ENCODE measurements at regions not wholly inside any gene's neighbourhood (a gene's known extent, or its start where the extent isn't known, plus 50 kb on each side); places are given as distances from the start of the nearest gene placed in this dataset.

DNA sequence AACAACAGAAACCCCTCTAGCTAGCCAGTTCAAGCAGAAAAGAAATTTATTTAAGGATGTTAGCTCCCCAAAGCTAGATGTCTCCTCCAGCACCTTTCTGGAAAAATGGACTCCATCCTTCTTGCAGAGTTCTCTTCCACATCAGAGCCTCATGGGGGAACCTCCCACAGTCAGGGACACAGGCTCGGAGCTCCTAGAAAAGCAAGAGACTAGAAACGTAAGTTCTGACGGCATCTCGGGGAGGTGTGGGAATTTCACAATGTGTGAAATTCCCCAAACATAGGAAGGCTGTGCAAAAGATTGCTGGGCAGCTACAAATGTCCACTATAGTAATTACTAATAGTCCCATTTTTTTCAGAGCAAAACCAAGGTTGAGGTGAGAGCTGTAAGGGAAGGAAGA, 184.8 kb downstream of the EVX1 start:
- dilution Hi-C loops (cut with MboI; ENCODE audit: extremely low pct_ligation_motif_present, low sequenced_read_pairs) (no loop called here), intact Hi-C loops (cut with micrococcal nuclease) (no loop called here)
- Histone ChIP-seq H3K4me1 (ENCODE audit: control insufficient read depth, extremely low read depth, insufficient read depth, low read length) (no peaks in the 10 kb centered on the region), H3K79me2 (ENCODE audit: control insufficient read depth, insufficient read depth, low read length) (no peaks in the 10 kb centered on the region), H3K27ac (ENCODE audit: insufficient read depth, low read depth, low read length) (no peak overlapping the region), H3K36me3 (ENCODE audit: control insufficient read depth in 2 of 2, extremely low read depth in 1 of 2, insufficient read depth in 2 of 2, low read length in 2 of 2) (no peaks in the 10 kb centered on the region), H3K4me3 (replicated peaks in 1 of 3; ENCODE audit: insufficient read depth in 1 of 3, low read depth in 1 of 3, low read length in 3 of 3) (no peak overlapping the region), H3K27me3 (ENCODE audit: control insufficient read depth in 2 of 2, insufficient read depth in 2 of 2, low read length in 2 of 2) (peaks cover 3 to 6% of the 10 kb centered on the region in 2 experiments), H3K9me3 (replicated peaks; ENCODE audit: control insufficient read depth, insufficient read depth, low read length) (no peaks in the 10 kb centered on the region), H2AFZ (ENCODE audit: low read depth, low read length) (no peak overlapping the region), H4K20me1 (replicated peaks; ENCODE audit: control insufficient read depth, extremely low read depth, insufficient read depth, low read length) (no peaks in the 10 kb centered on the region), H3K9me1 (replicated peaks; ENCODE audit: control insufficient read depth, extremely low read depth, insufficient read depth, low read length) (no peaks in the 10 kb centered on the region), H3K4me2 (ENCODE audit: insufficient read depth, low read length) (no peak overlapping the region), H3K9ac (replicated peaks; ENCODE audit: extremely low read depth, insufficient read depth, low read length) (no peak overlapping the region)
- POLR2A ChIA-PET, result no interaction called here
- BruUV-seq (replicated peaks), result no TSS peak
- CTCF ChIA-PET, result no interaction called here
- FAIRE-seq, result no peak
- TF ChIP-seq POLR2AphosphoS5 (IDR thresholded peaks at IDR 0.05; ENCODE audit: insufficient read depth, low read depth, low read length) (no peak), FOS (IDR thresholded peaks at IDR 0.05; ENCODE audit: borderline replicate concordance, insufficient read depth, low read length) (no peak), JUN (IDR thresholded peaks at IDR 0.05; ENCODE audit: borderline replicate concordance, insufficient read depth, insufficient read length, low read depth) (no peak), MYC (IDR thresholded peaks at IDR 0.05; ENCODE audit: low read depth, low read length) (no peak), GATA2 (IDR thresholded peaks at IDR 0.05; ENCODE audit: insufficient read depth, insufficient read length, low read depth, low read length) (no peak)
- TF ChIP-seq, protein P1, sequence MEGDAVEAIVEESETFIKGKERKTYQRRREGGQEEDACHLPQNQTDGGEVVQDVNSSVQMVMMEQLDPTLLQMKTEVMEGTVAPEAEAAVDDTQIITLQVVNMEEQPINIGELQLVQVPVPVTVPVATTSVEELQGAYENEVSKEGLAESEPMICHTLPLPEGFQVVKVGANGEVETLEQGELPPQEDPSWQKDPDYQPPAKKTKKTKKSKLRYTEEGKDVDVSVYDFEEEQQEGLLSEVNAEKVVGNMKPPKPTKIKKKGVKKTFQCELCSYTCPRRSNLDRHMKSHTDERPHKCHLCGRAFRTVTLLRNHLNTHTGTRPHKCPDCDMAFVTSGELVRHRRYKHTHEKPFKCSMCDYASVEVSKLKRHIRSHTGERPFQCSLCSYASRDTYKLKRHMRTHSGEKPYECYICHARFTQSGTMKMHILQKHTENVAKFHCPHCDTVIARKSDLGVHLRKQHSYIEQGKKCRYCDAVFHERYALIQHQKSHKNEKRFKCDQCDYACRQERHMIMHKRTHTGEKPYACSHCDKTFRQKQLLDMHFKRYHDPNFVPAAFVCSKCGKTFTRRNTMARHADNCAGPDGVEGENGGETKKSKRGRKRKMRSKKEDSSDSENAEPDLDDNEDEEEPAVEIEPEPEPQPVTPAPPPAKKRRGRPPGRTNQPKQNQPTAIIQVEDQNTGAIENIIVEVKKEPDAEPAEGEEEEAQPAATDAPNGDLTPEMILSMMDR (IDR thresholded peaks at IDR 0.05; ENCODE audit: extremely low read depth in 1 of 2, insufficient read depth in 1 of 2, low read depth in 1 of 2, low read length in 2 of 2), result no peak
- DNase-seq (ENCODE audit: low read depth, low spot score), result no peak

DNA sequence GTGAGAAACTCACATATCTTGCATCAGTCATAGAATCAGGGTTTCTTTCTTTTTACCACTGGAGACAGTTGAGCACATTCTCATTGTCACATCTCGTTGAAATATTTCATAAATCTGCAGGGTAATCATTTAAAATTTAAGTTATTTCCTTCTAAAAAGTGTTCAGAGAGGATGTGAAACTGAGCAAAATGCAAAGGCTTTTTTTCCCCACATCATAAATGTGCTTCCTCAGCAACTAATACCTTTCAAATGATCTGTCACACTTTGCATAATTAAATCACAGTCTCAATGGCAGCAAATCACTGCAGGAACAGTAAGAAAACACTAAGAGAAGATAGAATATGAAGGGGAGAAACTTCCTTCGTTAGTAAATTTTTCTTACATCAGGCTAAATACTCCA, 187.5 kb downstream of the EVX1 start:
- Histone ChIP-seq H3K79me2 (ENCODE audit: control insufficient read depth, insufficient read depth, low read length) (no peaks in the 10 kb centered on the region), H3K4me1 (ENCODE audit: control insufficient read depth, extremely low read depth, insufficient read depth, low read length) (no peaks in the 10 kb centered on the region), H3K36me3 (ENCODE audit: control insufficient read depth in 2 of 2, extremely low read depth in 1 of 2, insufficient read depth in 2 of 2, low read length in 2 of 2) (no peaks in the 10 kb centered on the region), H3K4me2 (ENCODE audit: insufficient read depth, low read length) (no peak overlapping the region), H3K9me3 (replicated peaks; ENCODE audit: control insufficient read depth, insufficient read depth, low read length) (no peaks in the 10 kb centered on the region), H3K9ac (replicated peaks; ENCODE audit: extremely low read depth, insufficient read depth, low read length) (no peak overlapping the region), H3K27ac (ENCODE audit: insufficient read depth, low read depth, low read length) (no peak overlapping the region), H4K20me1 (replicated peaks; ENCODE audit: control insufficient read depth, extremely low read depth, insufficient read depth, low read length) (no peaks in the 10 kb centered on the region), H2AFZ (ENCODE audit: low read depth, low read length) (no peak overlapping the region), H3K9me1 (replicated peaks; ENCODE audit: control insufficient read depth, extremely low read depth, insufficient read depth, low read length) (no peaks in the 10 kb centered on the region), H3K4me3 (replicated peaks in 1 of 3; ENCODE audit: insufficient read depth in 1 of 3, low read depth in 1 of 3, low read length in 3 of 3) (no peak overlapping the region), H3K27me3 (ENCODE audit: control insufficient read depth in 2 of 2, insufficient read depth in 2 of 2, low read length in 2 of 2) (peaks cover 3 to 6% of the 10 kb centered on the region in 2 experiments)
- CTCF ChIA-PET, result no interaction called here
- FAIRE-seq (no peak), DNase-seq (ENCODE audit: low read depth, low spot score) (no peak)
- TF ChIP-seq, protein P2, sequence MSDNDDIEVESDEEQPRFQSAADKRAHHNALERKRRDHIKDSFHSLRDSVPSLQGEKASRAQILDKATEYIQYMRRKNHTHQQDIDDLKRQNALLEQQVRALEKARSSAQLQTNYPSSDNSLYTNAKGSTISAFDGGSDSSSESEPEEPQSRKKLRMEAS (IDR thresholded peaks at IDR 0.05; ENCODE audit: insufficient read depth, insufficient read length), result no peak
- POLR2A ChIA-PET, result no interaction called here
- BruUV-seq (replicated peaks), result no TSS peak
- intact Hi-C loops (cut with micrococcal nuclease), result no loop called here
- dilution Hi-C loops (cut with MboI; ENCODE audit: extremely low pct_ligation_motif_present, low sequenced_read_pairs), result no loop called here
